GM18873 (cell line): ENCODE measurements at regions not wholly inside any gene's neighbourhood (a gene's known extent, or its start where the extent isn't known, plus 50 kb on each side); places are given as distances from the start of the nearest gene placed in this dataset.

Experiments used
- ATAC-seq: cut with Tn5 transposase; IDR thresholded peaks from one replicate; pipeline ENCODE4 v1.9.1; 2021; ENCODE audit warnings: mild to moderate bottlenecking, moderate library complexity, moderate number of reproducible peaks; ENCODE audit not compliant: unreplicated experiment, low FRiP score

DNA sequence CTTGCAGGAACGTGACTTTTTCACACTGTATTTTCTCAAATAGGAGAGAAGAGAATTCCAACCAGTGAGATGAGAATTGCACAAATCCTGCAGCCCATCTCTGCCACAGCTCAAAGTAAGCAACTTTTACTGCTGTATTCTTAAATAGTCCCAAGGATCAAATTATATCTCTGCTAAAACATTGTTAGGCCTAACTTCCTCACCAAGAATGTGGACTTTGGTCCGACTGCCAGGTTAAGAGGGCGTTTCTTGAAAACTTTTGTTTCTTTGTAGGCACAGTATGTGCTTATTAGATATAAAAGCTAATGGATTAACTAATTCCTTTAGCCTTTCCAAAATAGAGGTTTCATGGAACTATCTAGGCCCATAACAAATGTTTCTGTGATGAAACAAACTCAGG is 61.4 kb upstream of the IFNG-AS1 start:
- ATAC-seq, result no peak

DNA sequence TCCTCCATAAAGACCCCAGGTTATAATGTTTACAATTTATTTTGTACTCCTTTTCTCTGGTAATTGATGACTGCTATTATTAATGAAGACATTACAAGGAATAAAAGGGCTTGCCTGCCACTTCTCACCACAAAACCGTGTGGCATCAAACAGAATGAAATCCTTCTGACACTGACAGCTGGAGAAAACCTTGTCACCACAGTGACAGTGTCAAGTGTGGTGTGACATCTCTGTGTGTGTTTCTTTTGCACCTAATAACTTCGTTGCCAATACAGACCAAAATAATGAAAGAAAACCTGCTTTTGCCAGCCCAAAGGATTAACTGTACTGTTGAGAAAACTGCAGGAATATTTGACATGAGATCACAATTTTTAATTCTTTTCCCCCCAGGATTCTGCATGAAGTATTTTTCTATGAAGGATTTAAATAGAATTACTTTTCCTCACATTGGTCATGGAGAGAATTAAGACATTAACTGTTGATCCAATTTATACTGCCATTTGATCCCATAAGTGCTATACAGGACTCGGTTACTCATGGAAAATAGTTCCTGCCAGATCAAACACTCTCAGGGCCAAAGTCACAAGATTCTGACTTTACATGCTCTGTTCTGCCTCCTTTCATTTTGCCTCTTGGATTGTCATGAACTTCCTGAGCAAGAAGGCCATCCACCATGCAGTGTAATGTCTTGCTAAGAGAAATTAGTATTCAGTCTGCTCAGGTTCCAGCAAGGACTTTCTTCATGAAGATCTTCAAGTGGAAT is 60.4 kb upstream of the IFNG-AS1 start:
- no peak for ATAC-seq

DNA sequence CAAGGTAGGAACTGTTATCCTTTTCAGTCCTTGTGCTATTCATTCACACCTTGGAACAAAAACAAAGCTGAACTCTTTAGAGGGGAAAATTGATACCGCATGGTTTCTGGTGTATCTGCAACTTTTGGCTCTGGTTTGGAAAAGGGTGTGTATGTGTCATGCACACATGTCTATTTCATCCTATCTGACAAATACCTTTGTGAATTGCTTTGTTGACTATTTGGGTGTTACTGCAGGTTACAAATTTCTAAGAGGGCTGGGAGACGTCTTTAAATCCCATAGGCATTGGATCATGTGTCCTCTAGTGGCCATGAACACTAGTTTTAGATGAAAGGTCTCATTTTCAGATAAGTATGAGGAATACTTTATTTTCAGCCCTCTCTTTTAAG is 59.9 kb upstream of the IFNG-AS1 start:
- ATAC-seq, result no peak

DNA sequence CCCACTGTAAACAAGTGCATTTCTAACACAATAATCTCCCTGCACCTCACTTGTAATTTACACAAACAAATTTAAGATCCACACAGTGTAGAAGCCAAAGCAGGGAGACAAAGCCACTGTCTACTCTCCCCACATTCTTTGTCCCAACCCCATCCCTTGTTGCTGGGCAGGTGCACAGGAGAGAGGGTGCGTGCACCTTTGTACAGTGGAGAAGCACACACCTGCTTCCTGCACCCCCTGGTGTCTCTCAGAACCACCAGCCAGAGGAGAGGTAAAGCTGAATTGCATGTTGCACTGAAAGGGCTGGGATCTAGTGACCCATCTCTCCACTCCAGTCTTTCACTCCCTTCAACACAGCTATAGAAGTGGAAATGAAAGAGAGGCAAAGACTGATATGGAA is 51.4 kb upstream of the IFNG-AS1 start:
- no peak for ATAC-seq
